ENCODE measurements at regions not wholly inside any gene's neighbourhood (a gene's known extent, or its start where the extent isn't known, plus 50 kb on each side); places are given as distances from the start of the nearest gene placed in this dataset.

DNA sequence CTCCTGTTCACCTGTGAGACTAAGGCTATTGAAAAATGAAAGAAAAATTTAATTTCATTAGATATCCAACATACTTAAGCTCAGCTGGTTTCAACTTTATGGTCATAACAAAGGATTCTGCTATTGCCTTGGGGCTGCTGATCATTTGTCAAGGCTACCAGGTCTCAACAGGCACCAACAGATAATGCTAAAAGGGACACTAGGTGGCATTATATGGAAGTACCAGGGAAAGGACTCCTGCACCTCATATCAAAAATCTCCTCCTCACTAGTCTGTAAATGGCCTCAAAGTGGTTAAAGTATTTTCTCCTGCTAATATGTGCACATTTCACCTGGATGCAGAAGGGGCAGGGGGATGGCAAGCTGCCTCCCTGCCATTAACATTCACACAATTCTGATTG is 167.9 kb upstream of the REG3A start:
- no peak for DNase-seq

DNA sequence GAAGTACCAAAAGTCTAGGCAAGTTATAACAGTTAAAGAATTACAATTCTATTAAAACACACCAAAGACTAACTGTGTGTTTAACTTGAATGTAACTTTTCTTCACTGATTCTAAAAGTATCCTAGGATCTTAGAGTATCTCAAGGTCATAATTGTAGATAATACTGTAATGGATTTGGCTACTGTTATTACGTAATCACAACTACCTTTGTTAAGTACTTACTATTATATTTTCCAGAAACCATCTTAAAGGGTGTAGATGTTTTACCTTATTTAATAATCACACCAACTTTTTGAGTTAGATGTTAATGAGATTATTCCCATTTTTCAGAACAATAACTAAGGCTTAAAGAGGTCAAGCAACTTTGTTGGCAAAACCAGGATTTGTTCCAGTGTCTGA is 161.3 kb upstream of the REG3A start:
- DNase-seq: no peak

DNA sequence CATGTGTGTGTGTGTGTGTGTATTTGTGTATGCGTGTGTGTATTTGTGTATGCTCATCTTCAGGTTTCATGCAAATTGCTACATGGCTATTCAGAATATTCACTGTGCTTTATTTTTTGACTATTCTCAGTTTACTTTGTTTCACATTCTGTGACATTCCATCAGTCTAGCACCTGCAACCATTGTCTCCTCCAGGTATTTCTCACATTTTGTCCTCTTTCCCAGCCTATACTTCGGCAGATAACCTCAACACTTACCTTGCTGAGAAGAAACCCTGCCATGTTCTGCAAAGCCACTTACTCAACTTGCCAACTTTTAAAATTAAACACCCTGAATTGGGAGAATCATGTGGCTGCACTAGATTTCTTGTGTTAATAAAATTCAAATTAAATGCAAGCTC is 135.4 kb upstream of the REG3A start:
- no peak for DNase-seq

DNA sequence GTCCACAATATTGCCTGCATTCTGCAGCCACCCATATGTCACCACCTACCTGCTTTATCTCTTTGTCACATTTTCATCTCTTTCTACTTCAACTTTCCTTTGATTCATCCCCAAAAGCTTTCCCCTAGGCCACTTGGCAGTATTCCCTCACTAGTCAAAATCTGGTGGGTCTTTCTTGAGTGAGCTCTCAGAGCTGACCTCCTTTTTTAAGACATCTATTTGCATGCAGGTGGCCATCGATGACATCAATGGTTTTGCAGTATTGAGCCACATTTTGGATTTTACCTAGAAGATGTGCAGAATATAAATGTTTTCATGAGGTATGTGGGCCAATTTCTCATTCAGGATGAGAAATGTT is 133.4 kb upstream of the REG3A start:
- DNase-seq: no peak

DNA sequence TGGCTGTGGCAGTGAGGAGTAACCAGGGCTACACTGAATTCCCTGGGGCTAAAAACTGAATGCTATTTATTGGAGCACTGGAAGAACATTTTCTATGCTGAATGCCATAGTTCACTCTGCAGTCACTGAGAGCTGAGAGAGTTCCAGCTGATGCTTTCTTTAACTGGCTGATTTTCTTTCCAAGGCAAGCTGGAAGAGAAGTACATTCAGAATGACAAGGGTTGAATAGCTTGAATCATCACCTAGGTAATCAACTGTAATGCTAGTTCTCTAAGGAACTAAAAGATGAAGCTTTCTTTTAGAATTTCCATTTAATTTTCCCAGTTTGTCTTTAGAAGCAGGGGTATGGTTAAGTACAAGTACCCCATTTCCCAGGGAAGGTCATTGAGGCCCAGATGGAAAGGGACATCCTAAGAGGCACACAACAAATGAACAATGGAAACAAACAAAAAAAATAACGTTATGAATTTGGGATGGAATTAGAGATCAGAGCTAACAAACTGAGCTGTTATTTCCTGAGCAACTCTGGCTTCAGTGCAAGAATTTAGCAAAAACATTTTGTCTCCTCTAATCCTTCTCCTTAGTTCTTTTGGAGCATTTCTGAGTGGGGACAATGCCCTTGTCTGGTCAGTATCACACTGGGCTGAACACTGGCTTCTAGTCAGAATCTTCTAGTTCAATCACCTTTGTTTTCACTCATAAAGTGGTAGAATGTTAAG is 132.8 kb upstream of the REG3A start:
- no peak for DNase-seq

DNA sequence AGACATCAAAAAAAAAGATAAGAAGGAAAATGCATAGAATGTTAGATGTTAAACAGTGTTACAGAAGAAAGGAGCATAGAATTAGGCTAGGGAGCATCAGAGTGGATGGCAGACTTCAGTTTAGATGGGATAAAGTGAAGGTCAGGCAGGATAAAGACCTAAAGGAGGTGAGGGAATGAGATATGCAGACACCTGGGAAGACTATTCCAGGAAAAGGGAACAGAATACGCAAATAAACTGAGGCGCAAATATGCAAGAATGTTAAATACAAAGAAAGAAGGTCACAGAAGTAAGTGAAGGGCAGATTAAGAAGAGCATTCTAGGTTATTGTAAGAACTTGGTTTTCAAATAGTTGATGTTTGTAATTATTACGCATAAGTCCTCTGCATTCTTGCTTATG is 116.3 kb upstream of the REG3A start:
- no peak for DNase-seq

DNA sequence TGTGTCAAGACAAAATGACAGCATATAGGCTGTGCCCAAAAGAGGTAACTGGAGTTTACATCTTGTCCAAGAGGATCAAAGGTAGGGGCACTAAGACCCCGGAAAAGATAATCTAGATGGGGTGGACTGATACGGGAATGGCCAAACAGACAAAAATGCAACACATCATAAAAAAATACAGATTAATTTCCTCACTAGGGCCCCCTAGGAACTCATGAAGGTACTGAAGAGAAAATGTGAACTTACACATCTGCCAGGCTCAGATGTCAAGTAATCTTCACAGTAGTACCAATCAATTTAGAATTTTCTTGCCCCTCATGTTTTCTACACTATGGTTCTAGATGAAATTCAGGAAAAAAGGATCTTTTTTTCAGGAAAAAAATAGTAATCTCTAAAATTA is 115.6 kb upstream of the REG3A start:
- DNase-seq: no peak

DNA sequence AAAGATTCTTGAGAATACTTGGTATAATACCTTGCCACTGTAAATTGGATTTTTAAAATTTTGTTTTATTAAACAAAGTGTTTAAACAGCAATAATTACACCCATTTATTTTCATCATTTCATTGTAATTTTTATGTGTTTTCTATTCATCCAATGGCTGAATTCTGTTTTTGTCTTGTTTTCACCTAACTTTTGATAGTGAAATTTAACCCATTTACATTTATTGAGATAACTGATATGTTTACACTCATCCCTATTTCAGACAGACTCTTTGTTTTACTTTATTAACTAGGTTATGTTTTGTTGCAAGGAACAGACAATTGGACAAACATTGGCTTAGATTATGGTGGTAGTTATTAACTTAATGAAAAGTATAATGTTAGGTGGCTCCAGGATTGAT is 113.1 kb upstream of the REG3A start:
- DNase-seq: no peak

DNA sequence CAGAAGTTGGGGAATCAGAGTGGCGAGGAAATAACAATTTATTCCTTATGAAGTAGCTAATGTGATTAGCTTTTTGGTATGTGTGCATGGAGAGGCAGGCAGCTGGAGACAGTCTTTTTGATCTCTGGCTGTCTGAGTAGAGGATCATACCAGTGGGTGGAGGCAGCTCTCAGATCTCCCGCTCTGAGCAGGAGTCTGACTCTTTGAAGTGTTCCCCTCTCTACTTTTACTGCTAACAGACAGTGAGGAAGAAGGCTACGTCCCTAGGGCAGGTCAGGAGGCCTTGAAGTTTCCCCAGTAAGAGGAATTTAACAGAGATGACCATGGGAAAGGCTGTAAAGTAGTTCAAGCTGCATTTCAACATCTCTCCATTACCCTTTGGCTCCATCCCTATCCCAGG is 111.9 kb upstream of the REG3A start:
- DNase-seq: no peak

DNA sequence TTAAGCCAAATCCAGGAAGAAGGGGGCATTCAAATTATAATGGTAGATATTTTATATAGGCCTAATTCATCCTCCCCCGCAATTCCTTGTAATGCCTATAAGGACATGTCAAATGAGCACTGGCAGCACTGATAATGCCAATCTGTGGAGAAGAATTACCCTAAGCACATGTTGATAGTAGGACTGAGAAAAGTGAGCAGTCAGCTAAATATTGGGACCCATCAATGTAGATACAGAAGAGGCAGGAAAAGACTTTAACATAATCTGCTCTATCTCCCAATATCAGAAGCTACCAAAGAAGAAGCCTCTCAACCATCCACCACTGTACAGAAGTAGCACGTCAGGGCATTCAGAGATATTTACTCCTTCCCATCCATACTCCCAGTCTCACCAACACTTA is 101.3 kb upstream of the REG3A start:
- DNase-seq: no peak

DNA sequence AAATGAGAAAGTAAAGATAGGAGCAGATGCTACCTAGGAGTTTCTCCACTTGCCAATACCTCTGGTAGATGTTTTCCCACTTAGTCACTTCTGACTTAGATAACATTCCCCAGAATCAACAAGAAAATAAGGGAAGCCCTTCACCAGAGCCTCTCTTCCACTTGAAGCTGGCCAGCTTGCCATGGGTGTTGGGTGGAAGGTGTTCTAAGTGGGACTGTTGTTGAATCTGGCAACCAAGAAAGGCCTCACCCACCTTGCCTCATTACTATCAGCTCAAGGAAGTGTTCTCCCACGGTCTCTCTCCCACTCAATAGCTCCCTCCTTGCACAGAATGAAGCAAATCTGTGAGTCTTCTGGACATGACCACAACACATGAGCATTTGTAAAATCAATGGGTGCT is 100.4 kb upstream of the REG3A start:
- no peak for DNase-seq

DNA sequence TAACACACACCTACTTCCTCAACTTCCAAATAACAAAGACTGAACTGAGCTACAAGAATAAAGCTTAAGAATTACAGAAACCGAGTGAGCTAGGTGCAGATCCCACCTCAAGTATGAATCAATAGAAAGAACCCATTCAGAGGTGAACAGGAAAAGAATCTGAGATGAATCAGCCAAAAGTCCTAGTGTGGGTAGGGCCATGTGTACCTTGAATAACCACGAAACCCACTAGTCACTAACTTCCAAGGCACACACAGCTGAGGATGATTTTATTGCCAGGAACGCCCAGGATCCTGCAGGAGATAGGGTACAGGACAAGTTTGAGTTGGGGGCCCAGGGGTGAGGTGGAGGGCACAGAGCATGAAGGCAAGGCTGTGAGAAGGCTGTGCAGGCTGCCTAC is 99.7 kb upstream of the REG3A start:
- no peak for DNase-seq

DNA sequence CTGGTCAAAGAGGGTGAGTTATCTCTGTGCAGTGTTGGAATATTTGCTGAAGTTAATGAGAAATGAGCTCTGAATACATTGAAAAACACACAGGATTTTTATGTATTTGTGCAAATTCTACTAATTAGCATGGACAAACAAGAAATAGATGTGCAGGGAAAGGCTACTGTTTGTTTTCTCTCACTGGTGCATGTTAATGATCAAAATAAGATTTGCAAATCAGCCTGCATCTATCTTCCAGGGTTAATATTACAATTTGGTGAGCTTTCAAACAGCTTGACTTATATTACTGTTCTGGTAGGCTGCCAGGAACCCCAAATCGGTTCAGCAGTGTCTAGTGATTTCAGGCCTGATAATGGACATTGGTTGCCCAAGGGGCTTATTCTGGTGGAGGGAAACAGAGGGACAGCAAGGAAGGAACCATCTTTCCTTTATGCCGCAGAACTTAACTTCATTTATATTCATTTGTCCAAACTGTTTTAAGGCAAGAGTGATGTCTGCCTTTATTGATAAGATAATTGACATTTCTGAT is 93.8 kb upstream of the REG3A start:
- DNase-seq: no peak

DNA sequence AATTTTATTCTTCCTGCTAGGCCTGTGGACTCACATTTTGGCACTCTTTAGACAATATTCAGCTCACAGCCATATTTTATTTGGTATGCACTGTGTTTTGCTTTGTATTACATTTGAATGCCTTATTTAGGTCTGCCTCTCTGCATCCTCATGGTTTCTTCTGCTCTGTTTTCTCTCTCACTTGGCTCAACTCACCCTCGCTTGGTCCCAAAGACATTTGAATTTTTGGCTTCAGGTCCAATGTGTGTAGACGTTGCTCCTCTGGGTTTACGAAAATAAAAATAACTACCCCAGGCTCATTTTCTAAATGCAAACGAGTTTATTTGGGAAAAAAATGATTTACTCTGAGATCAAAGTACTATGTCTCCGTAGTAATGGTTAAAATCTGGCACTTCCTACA is 91.1 kb upstream of the REG3A start:
- DNase-seq: no peak

DNA sequence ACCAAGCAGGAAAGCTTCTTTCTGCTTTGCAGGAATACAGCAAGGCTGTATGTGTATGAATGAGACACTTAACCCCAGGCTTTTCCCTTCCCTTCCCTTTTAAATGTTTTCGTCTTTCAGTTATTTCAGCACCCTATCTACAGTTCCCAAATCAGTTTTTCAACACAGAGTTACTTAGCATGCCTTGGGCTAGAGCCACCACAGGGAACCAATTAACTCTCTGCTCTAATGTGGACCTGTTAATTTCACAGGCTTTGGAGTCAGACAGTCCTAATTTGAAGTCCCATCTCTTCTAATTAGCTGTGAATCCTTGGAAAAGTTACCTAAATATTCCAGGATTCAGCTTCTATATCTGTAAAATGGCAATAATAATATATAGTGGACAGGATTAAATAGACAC is 89.2 kb upstream of the REG3A start:
- DNase-seq: no peak

DNA sequence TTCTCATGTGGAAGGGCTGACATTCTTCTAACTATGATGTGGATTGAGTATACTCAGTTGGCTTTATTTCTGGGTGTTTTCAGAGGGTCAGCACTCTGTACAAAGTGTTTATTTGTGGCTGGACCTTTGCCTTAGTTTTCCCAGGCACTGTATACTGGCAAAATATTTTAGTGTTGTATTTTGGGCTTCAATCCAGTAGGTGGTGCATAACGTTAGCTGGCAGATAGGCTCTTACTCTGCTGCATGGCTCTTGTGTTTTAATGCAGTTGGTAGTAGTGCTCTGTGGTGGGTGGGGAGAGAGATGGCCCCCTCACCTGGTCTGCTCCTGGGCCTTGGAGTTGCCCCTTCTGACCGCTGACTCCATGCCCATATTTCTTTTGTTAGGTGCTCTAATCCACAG is 75.6 kb upstream of the REG3A start:
- no peak for DNase-seq

DNA sequence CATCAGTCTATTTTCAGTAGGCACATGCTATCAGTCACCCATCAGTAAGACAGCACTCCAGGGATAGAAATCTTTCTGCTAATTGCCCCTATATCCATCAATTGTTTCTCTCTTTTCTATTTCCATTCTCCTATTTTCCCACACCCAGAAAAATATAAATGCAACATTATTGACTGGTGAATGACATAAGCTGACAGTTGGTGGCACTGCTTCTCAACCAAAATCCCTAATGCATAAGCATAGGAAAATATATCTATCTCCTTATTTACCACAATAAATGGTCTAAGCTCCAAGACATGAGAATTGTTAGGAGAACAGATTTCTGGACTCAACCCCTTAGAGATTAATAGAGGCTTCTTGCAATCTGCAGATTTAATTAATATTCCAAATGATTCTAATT is 64.0 kb upstream of the REG3A start:
- no peak for DNase-seq

DNA sequence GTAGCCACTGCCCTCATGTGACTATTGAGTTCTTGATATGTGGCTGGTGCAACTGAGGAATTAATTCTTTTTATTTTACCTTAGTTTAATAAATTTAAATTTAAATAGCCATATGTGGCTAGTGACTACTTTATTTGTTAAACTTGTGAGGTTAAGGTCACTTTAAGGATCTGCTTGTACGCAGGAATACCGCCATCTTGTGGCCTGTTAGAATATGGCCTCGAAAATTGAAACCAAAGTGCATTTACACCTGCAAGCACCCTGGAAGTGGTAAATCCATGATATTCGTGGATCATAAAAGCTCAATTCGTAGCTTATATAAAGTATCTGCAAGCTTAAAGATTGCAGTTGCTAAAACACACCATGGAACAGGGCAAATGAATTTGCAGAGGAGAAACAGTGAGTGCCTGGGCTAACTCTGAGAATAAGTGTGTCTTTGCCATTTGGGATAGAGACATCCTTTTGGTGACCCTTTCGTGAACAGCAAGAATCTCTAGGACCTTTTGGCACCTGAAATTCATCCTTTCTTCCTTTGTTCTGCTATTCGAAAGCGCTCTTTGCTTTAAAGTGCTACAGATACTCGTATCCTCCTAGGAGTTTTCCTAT is 59.9 kb upstream of the REG3A start:
- DNase-seq: peak; percentile 20

DNA sequence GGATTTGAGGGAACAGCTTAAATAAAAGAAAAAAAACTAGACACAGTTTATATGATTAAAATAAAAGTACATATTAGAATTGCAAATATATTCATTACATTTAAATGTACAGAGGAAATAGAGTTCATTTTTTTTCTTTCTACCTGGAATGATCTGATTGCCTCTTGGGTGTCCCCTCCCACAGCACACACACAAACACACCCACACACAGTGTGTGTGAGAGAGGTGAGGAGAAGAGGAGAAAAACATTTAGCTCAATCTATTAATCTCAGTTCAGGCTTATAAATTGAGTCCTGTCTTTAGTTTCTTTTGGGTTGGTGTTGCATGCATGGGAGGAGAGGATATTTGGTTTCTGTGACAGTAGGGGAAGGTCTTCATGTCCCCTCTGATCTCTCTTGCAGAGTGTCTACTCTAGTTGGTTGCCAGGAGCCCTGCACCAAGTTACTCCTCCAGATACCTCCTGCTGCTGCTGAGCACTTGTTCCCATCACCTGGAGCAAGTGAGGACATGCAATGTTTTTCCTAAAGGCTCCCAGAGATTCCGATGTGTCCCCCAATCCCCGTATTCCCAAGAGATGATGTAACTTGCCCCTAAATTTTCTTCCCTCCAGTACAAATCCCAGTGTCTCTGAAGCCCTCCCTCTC is 50.8 kb upstream of the REG3A start:
- no peak for DNase-seq

All from KG1 (cell line).